HG02885 (cell line): ENCODE measurements at regions not wholly inside any gene's neighbourhood (a gene's known extent, or its start where the extent isn't known, plus 50 kb on each side); places are given as distances from the start of the nearest gene placed in this dataset.
A peak's percentile ranks its signal among the peaks of the same experiment; 100 is the strongest.
"Not testable (repeated sequence)": the region's sequence is repeated elsewhere in the genome, so short reads cannot be mapped to it uniquely, and the experiment has no call there.

Source experiments
- ATAC-seq: cut with Tn5 transposase; IDR thresholded peaks from one replicate; pipeline ENCODE4 v1.9.1; 2021; ENCODE audit warnings: mild to moderate bottlenecking; ENCODE audit not compliant: unreplicated experiment, poor library complexity

DNA sequence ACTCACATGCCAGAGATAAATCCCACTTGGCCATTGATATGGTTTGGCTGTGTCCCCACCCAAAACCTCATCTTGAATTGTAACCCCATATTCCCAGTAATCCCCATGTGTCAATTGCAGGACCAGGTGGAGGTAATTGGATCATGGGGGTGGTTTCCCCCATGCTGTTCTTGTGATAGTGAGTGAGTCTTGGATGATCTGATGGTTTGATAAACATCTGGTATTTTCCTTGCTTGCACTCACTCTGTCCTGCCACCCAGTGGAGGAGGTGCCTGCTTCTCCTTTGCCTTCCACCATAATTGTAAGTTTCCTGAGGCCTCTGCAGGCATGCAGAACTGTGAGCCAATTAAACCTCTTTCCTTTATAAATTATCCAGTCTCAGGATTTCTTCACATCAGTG, 50.4 kb upstream of the B3GAT2 start:
- ATAC-seq = not testable (repeated sequence)

DNA sequence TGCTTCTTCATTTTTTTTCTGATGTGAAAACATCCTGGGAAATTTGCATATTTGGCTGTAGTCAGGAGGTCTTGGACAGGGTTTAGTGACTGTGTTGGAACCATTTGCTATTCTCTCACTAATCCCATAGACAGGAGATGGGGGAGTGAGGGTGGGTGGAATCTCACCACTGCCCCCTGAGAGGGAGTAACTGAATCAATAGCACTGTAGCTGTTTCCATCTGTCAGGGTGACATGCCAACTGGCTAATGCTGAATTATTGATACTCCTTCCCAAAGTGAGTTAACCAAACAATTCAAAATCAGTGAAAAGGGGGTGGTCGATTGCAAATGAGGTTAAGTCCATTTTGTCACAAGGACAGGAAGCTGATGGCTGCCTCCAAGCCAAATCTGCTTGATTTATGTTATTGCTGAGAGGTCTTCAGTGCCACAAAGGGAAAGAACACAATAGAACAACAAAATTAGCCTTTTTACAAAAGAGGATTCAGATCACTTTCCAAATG, 55.1 kb upstream of the B3GAT2 start:
- ATAC-seq = no peak

GRCh38 chr6:71012866-71013469, 56.1 kb upstream of the B3GAT2 start:
- peak; percentile 93 for ATAC-seq

DNA sequence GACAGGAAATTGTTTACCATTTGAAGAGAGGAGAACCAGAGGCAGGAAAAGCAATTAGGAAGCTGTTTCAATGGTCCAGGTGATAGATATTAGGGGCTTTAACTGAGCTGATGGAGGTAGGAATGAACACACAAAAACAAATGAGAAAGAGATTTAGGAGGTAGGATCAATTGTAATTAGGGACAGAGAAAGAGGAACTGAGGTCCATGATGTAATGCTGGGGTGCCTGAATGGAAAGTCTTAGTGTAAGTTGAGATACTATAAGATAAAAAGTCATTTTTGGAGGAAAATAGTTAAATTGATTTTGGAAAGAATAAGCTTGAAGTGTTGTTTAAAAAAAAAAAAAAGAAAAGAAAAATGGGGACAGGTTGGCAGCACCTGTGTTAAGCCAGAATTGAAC, 58.5 kb upstream of the B3GAT2 start:
- no peak for ATAC-seq

GRCh38 chr6:71028236-71028876, 71.5 kb upstream of the B3GAT2 start:
- no peak for ATAC-seq

- ATAC-seq = no peak
Measured at GRCh38 chr6:71028877-71029252, 72.0 kb upstream of the B3GAT2 start.

DNA sequence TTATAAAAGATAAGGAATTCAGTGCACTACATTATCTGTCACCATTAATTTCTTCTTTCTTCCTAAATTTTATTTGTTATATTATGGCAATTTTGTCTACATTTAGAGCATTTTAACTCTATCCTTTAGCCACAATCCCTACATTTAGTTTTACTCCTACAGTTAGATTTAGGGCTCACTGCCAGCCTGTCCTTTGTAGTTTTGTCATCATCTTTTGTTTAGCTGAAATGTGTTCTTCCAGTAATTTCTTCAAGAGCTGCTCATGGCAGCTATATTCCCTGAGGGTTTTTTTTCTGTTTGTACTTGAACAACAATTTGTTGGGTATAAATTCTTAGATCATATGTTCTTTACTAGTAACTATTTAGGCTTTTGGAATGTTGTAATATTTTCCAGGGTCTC, 72.7 kb upstream of the B3GAT2 start:
- ATAC-seq = no peak

GRCh38 chr6:71031912-71032311, 75.1 kb upstream of the B3GAT2 start:
- no peak for ATAC-seq

GRCh38 chr6:71033171-71033570, 76.3 kb upstream of the B3GAT2 start:
- no peak for ATAC-seq

DNA sequence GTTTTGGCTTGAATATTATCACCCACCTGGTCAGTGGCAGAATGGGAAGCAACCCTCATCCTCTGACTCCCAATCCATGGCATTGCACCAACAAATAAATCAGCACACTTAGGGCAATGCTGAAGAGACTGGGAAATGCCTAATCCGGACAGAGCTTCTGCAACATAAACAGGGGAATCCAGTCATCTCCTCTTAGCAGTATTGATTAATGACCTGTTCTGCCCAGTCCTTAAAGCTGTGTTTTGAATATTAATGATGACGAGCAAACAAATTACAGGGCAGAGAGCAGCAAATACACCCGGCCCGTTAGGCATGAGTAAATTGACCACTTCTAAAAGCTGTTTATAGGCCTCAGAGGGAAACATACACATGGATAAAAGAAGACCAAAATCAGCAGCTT, 77.0 kb upstream of the B3GAT2 start:
- no peak for ATAC-seq

DNA sequence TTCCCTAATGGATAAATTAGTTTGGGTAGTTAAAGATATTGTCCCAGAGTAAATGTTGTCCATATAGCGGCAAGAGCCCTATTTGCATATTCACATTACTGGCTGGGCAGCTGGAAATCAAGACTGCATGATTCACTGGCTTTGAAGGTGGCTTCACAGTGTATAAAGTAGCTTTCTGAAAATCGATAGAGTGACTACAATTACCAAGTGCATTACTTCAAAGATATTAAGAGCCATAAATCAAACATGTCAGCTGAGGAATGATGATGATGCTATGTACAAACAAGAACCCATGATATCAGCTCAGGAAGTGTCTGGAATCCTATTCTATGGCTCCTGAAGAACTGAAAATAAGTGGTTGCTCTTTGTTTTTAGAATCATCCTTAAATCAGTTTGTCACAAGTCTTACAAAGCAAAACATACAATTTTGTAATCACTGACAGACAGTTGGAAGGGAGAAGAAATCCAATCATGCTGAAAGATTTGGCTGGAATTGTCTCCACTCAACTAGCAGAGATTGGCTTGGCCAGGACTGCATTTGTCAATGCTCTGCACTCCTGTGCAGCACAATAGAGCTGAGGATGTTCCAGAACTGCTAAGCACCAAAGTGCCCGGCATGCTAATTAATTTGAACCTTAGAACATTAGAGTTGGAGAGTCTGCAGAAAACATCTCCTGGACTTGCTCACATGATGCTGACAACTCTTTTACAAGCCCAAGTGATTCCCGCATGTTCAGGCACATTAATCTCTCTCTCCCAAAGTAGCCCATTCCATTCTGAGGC, 77.9 kb upstream of the B3GAT2 start:
- ATAC-seq = no peak

- ATAC-seq = no peak
Measured at GRCh38 chr6:71035871-71036270, 79.0 kb upstream of the B3GAT2 start.

- no peak for ATAC-seq
Measured at GRCh38 chr6:71038711-71039344, 82.0 kb upstream of the B3GAT2 start.

GRCh38 chr6:71040043-71040442, 83.2 kb upstream of the B3GAT2 start:
- no peak for ATAC-seq

- no peak for ATAC-seq
Measured at GRCh38 chr6:71040841-71041240, 84.0 kb upstream of the B3GAT2 start.

DNA sequence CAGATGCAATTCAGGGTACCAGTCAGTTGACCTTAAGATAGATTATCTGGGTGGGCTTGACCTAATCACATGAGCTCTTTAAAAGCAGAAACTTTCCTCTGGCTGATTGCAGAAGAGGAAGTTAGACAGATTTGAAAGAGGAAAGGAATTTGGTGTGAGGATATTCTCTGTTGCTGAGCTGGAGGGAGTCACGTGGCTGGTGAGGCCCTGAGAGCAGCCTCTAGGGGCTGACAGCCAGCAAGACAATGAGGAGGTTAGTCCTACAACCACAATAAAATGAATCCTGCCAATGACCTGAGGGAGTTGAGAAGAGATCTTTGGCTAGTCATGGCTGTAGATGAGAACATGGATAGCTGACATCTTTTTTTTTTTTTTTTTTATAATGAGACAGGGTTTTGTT, 87.0 kb upstream of the B3GAT2 start:
- ATAC-seq = peak; percentile 63

GRCh38 chr6:71044753-71045152, 87.9 kb upstream of the B3GAT2 start:
- no peak for ATAC-seq

DNA sequence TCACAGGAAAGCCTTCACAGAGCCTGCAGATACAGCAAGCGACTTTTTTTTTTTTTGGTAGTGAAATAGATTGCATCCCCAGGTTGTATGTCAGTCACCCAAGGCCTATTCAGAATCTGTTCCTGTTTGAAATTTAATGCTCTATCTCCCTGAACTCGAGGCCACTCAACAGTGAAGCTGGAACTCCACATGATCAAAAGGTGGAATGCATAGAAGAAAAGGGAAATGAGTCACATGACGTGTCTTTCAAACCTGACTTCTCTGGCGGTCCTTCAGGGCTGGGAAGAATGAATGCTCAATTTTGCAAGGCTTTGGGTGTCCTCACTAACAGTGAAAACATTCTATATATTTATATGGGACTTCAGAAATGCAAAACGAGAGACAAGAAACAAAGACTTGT, 88.4 kb upstream of the B3GAT2 start:
- ATAC-seq = no peak

- no peak for ATAC-seq
Measured at GRCh38 chr6:71047417-71047816, 90.6 kb upstream of the B3GAT2 start.

DNA sequence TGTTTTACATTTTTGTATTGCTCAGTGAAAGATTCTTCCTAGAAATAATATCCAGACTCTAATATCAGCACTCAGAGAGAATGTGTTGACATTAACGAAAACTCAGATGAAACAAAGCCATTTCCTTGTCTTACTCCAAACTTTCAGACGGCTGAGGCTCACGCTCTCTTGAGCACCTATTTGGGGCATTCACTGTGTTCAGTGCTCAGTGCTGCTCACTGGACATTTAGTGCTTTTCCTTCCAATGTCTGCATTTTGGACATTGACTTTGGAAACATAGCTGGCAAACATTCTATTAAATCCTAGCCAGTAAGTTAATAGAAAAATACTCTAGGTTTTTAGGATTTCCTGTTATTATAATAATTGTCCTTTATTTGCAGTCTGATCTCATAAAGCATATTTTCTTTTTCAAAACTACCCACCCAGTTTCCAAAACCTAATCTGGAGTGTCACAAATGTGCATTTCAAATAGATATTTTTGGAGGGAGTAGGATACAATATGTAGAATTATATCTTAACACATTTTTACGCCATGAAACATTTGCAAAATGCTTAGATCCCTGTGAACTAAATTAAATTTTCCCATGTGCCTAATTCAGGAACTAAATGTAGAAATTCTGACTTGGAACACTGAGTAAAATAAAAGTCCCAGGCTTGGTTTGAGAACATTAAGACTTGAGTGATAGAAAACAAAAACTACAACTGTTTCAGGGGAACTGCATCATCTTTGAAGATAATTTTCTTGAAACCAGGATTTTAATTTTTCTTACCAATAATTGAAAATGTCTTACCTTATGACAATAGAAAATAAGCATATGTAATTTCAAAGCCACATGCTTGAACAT, 91.7 kb upstream of the B3GAT2 start:
- ATAC-seq = no peak
